HEK293 (cell line): ENCODE measurements at regions not wholly inside any gene's neighbourhood (a gene's known extent, or its start where the extent isn't known, plus 50 kb on each side); places are given as distances from the start of the nearest gene placed in this dataset.

Source experiments
- CTCF ChIA-PET: fragments of 350-600 bp; formaldehyde crosslinking; extraction: SDS; loops from one replicate; lab custom pipeline; 2021; ENCODE audit warnings: antibody characterized with exemption; lab: Yijun Ruan, JAX
- POLR2A ChIA-PET: fragments of 300-600 bp; formaldehyde crosslinking; extraction: SDS; loops from one replicate; lab custom pipeline; 2020; ENCODE audit warnings: antibody characterized with exemption, inconsistent platforms; lab: Yijun Ruan, JAX
- H3K27ac ChIP-seq: fragments of 200-500 bp; sonication (Bioruptor generic); 2 replicates; pipeline ENCODE4 v1.5.1; 2014; ENCODE audit warnings: low read depth, low read length, control low read depth, inconsistent platforms; ENCODE audit errors: extremely low read depth
- H3K36me3 ChIP-seq, 2 experiments: fragments of 200-500 bp in 1 of 2; sonication (Bioruptor generic) in 1 of 2; 1 replicate in 1 of 2; 2 replicates in 1 of 2; pipeline ENCODE4 v1.5.1; 2014 to 2017; ENCODE audit warnings: inconsistent platforms in 2 of 2, low read length in 2 of 2; ENCODE audit not compliant: control insufficient read depth in 2 of 2, insufficient read depth in 1 of 2
- H3K4me1 ChIP-seq: fragments of 200-500 bp; sonication (Bioruptor generic); 2 replicates; pipeline ENCODE4 v1.5.1; 2014; ENCODE audit warnings: mild to moderate bottlenecking, low read length, inconsistent platforms; ENCODE audit not compliant: control insufficient read depth, insufficient read depth
- H3K4me3 ChIP-seq: 2 replicates; pipeline ENCODE4 v1.5.1; 2011; ENCODE audit warnings: low read depth, mild to moderate bottlenecking, control low read depth, low read length, moderate library complexity
- H3K9me3 ChIP-seq: fragments of 200-500 bp; sonication (Bioruptor generic); 2 replicates; pipeline ENCODE4 v1.5.1; 2014; ENCODE audit warnings: low read depth, low read length, inconsistent platforms; ENCODE audit not compliant: control insufficient read depth, insufficient read depth
- AEBP2 ChIP-seq: fragments of 450-650 bp; formaldehyde crosslinking; IDR thresholded peaks from 2 replicates; pipeline ENCODE4 v1.5.1; 2016; ENCODE audit warnings: missing biosample characterization, missing genetic modification characterization, borderline replicate concordance
- FEZF1 ChIP-seq: fragments of 450-650 bp; formaldehyde crosslinking; IDR thresholded peaks from 2 replicates; pipeline ENCODE4 v1.5.1; 2016; ENCODE audit warnings: missing biosample characterization, missing genetic modification characterization
- GLIS1 ChIP-seq: fragments of 450-650 bp; formaldehyde crosslinking; IDR thresholded peaks from 2 replicates; pipeline ENCODE4 v1.5.1; 2016; ENCODE audit warnings: missing biosample characterization, missing genetic modification characterization
- INSM2 ChIP-seq: fragments of 450-650 bp; formaldehyde crosslinking; IDR thresholded peaks from 2 replicates; pipeline ENCODE4 v1.5.1; 2016; ENCODE audit warnings: missing biosample characterization, missing genetic modification characterization
- MZF1 ChIP-seq: fragments of 450-650 bp; formaldehyde crosslinking; IDR thresholded peaks from 2 replicates; pipeline ENCODE4 v1.5.1; 2017; ENCODE audit warnings: missing biosample characterization, missing genetic modification characterization, borderline replicate concordance
- PATZ1 ChIP-seq: fragments of 450-650 bp; formaldehyde crosslinking; IDR thresholded peaks from 2 replicates; pipeline ENCODE4 v1.5.1; 2016; ENCODE audit warnings: missing biosample characterization, missing genetic modification characterization
- PBX3 ChIP-seq: sonication (generic); formaldehyde crosslinking; IDR thresholded peaks from 2 replicates; pipeline ENCODE4 v1.8.1; 2022; ENCODE audit warnings: mild to moderate bottlenecking, moderate library complexity, missing genetic modification reagents
- PRDM10 ChIP-seq: fragments of 450-650 bp; formaldehyde crosslinking; IDR thresholded peaks from 2 replicates; pipeline ENCODE4 v1.5.1; 2016; ENCODE audit warnings: missing biosample characterization, missing genetic modification characterization
- RBAK ChIP-seq: fragments of 450-650 bp; formaldehyde crosslinking; IDR thresholded peaks from 2 replicates; pipeline ENCODE4 v1.5.1; 2016; ENCODE audit warnings: missing biosample characterization, missing genetic modification characterization
- SP7 ChIP-seq: fragments of 450-650 bp; formaldehyde crosslinking; IDR thresholded peaks from 2 replicates; pipeline ENCODE4 v1.5.1; 2016; ENCODE audit warnings: missing biosample characterization, missing genetic modification characterization
- TRIM28 ChIP-seq: IDR thresholded peaks from 2 replicates; pipeline ENCODE4 v1.6.1; 2011; ENCODE audit warnings: low read length, control low read depth, borderline replicate concordance
- ZBTB20 ChIP-seq: fragments of 450-650 bp; formaldehyde crosslinking; IDR thresholded peaks from 2 replicates; pipeline ENCODE4 v1.5.1; 2016; ENCODE audit warnings: missing biosample characterization, missing genetic modification characterization
- ZNF121 ChIP-seq: fragments of 450-650 bp; formaldehyde crosslinking; IDR thresholded peaks from 2 replicates; pipeline ENCODE4 v1.5.1; 2016; ENCODE audit warnings: missing biosample characterization, missing genetic modification characterization
- ZNF16 ChIP-seq: fragments of 450-650 bp; formaldehyde crosslinking; IDR thresholded peaks from 2 replicates; pipeline ENCODE4 v1.5.1; 2016; ENCODE audit warnings: low read depth, missing biosample characterization, missing genetic modification characterization
- ZNF169 ChIP-seq: fragments of 450-650 bp; formaldehyde crosslinking; IDR thresholded peaks from 2 replicates; pipeline ENCODE4 v1.5.1; 2016; ENCODE audit warnings: missing biosample characterization, missing genetic modification characterization
- ZNF202 ChIP-seq: fragments of 450-650 bp; formaldehyde crosslinking; IDR thresholded peaks from 2 replicates; pipeline ENCODE4 v1.5.1; 2016; ENCODE audit warnings: missing biosample characterization, missing genetic modification characterization, borderline replicate concordance
- ZNF214 ChIP-seq: fragments of 450-650 bp; formaldehyde crosslinking; IDR thresholded peaks from 2 replicates; pipeline ENCODE4 v1.5.1; 2017; ENCODE audit warnings: missing biosample characterization, mild to moderate bottlenecking, missing genetic modification characterization, borderline replicate concordance
- ZNF335 ChIP-seq: fragments of 450-650 bp; formaldehyde crosslinking; conservative IDR thresholded peaks from 2 replicates; pipeline ENCODE4 v1.5.1; 2016; ENCODE audit warnings: missing biosample characterization, missing genetic modification characterization
- ZNF366 ChIP-seq: fragments of 450-650 bp; formaldehyde crosslinking; conservative IDR thresholded peaks from 2 replicates; pipeline ENCODE4 v1.5.1; 2016; ENCODE audit warnings: missing biosample characterization, missing genetic modification characterization
- ZNF416 ChIP-seq: fragments of 450-650 bp; formaldehyde crosslinking; IDR thresholded peaks from 2 replicates; pipeline ENCODE4 v1.5.1; 2016; ENCODE audit warnings: missing biosample characterization, missing genetic modification characterization
- ZNF426 ChIP-seq: fragments of 450-650 bp; formaldehyde crosslinking; IDR thresholded peaks from 2 replicates; pipeline ENCODE4 v1.5.1; 2017; ENCODE audit warnings: missing biosample characterization, missing genetic modification characterization, mild to moderate bottlenecking, inconsistent platforms, moderate library complexity
- ZNF521 ChIP-seq: fragments of 450-650 bp; formaldehyde crosslinking; IDR thresholded peaks from 2 replicates; pipeline ENCODE4 v1.5.1; 2017; ENCODE audit warnings: missing biosample characterization, mild to moderate bottlenecking, missing genetic modification characterization
- ZNF555 ChIP-seq: fragments of 450-650 bp; formaldehyde crosslinking; conservative IDR thresholded peaks from 2 replicates; pipeline ENCODE4 v1.5.1; 2017; ENCODE audit warnings: missing biosample characterization, mild to moderate bottlenecking, missing genetic modification characterization, inconsistent platforms
- ZNF610 ChIP-seq: fragments of 450-650 bp; formaldehyde crosslinking; IDR thresholded peaks from 2 replicates; pipeline ENCODE4 v1.5.1; 2016; ENCODE audit warnings: missing biosample characterization, missing genetic modification characterization, borderline replicate concordance
- ZNF623 ChIP-seq: fragments of 450-650 bp; formaldehyde crosslinking; IDR thresholded peaks from 2 replicates; pipeline ENCODE4 v1.5.1; 2016; ENCODE audit warnings: missing biosample characterization, missing genetic modification characterization
- ZNF629 ChIP-seq: fragments of 450-650 bp; formaldehyde crosslinking; IDR thresholded peaks from 2 replicates; pipeline ENCODE4 v1.5.1; 2017; ENCODE audit warnings: missing biosample characterization, missing genetic modification characterization
- ZNF645 ChIP-seq: fragments of 450-650 bp; formaldehyde crosslinking; IDR thresholded peaks from 2 replicates; pipeline ENCODE4; 2016; ENCODE audit warnings: missing biosample characterization, missing genetic modification characterization
- ZNF843 ChIP-seq: fragments of 450-650 bp; formaldehyde crosslinking; IDR thresholded peaks from 2 replicates; pipeline ENCODE4 v1.5.1; 2016; ENCODE audit warnings: missing biosample characterization, missing genetic modification characterization

GRCh38 chr1:168469690-168470089 is 74.1 kb downstream of the XCL2 start:
- Histone ChIP-seq H3K27ac (no peak overlapping the region; the same call in 1 of the 2 replicates), H3K4me1 (peaks cover 16% of the 10 kb centered on the region), H3K9me3 (no peaks in the 10 kb centered on the region), H3K4me3 (no peak overlapping the region), H3K36me3 (no peaks in the 10 kb centered on the region)
- CTCF ChIA-PET: interaction anchor here (0.6 to 2.2 kb wide), 4 partner anchors 8 to 127 kb away, joined by 3 to 9 read pairs (median 4); no protein-coding TSS in a partner anchor
- POLR2A ChIA-PET: no interaction called here
- no peak for TF ChIP-seq ZNF214 (tag by site-specific recombination)
- TF ChIP-seq ZNF555: no peak
- peak; percentile 46; the same call in 1 of the 2 replicates for TF ChIP-seq PRDM10 (tag by site-specific recombination)
- TF ChIP-seq ZNF843 (tag by site-specific recombination): no peak
- no peak for TF ChIP-seq PBX3 (CRISPR knock-in tag)
- 0 out of 2 replicates have a peak, but pooled peaks have one; percentile 23 for TF ChIP-seq INSM2 (tag by site-specific recombination)
- peak; percentile 69 for TF ChIP-seq SP7 (tag by site-specific recombination)
- TF ChIP-seq ZNF335 (tag by site-specific recombination): peak; percentile 52
- no peak for TF ChIP-seq ZBTB20 (tag by site-specific recombination)
- no peak for TF ChIP-seq ZNF645 (tag by site-specific recombination)
- TF ChIP-seq ZNF169 (tag by site-specific recombination): no peak
- no peak for TF ChIP-seq ZNF16 (tag by site-specific recombination)
- no peak for TF ChIP-seq RBAK (tag by site-specific recombination)
- TF ChIP-seq ZNF610 (tag by site-specific recombination): no peak
- TF ChIP-seq ZNF366 (tag by site-specific recombination): peak; percentile 55
- TF ChIP-seq TRIM28: peak; percentile 49; the same call in 1 of the 2 replicates
- TF ChIP-seq ZNF121: no peak
- no peak for TF ChIP-seq ZNF202
- peak; percentile 57; the same call in 1 of the 2 replicates for TF ChIP-seq MZF1
- no peak for TF ChIP-seq ZNF426 (tag by site-specific recombination)
- TF ChIP-seq ZNF623 (tag by site-specific recombination): no peak
- peak; percentile 30; the same call in 1 of the 2 replicates for TF ChIP-seq ZNF629 (tag by site-specific recombination)
- no peak for TF ChIP-seq GLIS1 (tag by site-specific recombination)
- no peak for TF ChIP-seq ZNF416 (tag by site-specific recombination)
- TF ChIP-seq PATZ1: no peak
- TF ChIP-seq AEBP2 (tag by site-specific recombination): no peak
- TF ChIP-seq ZNF521 (tag by site-specific recombination): no peak
- no peak; the same call in 1 of the 2 replicates for TF ChIP-seq FEZF1 (tag by site-specific recombination)
